Activated effector memory CD4-positive, alpha-beta T cell treated with anti-CD3 and anti-CD28 coated beads, Interleukin-2, amount 50 U/mL, for 16 hours (primary cell): ENCODE measurements at regions not wholly inside any gene's neighbourhood (a gene's known extent, or its start where the extent isn't known, plus 50 kb on each side); places are given as distances from the start of the nearest gene placed in this dataset.
"Not testable (repeated sequence)": the region's sequence is repeated elsewhere in the genome, so short reads cannot be mapped to it uniquely, and the experiment has no call there.

Experiments
- DNase-seq: peaks from one replicate; pipeline ENCODE4 v3.0.0-alpha.2; 2020

DNA sequence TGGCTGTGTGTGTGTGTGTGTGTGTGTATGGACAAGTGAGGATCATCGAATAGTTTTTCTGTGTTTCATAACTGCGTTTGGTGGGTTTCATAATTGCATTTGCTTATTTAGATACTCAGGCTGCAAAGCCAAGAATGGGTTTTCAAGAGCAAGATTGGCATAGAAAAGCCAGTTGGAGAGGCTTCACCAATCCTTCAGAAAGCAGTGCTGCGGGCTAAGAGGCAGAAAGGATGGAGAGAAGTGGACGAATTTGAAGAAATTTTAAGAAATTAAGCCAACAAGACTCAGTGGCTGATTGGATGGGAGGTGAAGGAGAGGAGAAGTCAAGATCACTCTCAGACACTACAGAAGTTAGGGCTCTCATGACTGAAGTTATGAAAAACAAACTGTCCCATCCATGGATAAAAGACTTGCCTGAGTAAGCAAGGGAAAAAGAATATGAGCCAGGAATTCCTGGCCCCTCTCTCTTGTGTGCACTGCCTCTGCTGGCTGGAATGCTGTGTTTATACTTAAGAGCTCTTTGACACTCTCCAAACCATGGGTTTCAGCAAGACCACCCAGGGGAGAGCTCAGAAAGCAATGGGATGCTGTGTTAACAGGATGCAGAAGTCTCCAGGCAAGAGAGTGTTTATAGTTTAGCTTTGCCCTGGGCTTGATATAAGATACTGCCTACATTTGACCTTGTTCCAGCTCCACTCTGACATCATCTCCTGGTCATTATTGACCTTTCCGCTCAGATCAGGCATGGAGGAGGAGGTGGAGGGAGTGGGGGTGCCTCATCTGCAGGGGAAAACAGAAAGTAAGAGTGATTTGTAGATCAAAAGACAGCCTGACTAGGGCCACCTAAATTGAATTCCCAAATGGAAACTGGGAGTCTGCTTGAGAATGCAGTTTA, 232.0 kb upstream of the PLXNA2 start:
- DNase-seq: no peak

DNA sequence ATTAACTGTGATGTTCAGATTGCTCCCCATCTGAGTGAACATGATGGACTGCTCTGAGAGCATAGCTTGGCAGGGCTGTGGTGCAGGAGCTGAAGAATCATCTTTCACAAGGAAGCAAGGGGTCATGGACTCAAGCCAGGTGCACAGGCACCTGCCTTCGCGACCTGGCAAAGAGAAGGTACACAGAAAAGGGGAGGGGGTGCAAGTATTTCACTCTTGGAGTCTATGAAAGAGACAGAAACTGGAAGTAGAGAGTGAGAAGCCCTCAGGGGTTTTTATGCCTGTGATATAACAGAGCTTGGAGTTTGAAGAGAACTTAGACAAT, 232.6 kb upstream of the PLXNA2 start:
- no peak for DNase-seq

DNA sequence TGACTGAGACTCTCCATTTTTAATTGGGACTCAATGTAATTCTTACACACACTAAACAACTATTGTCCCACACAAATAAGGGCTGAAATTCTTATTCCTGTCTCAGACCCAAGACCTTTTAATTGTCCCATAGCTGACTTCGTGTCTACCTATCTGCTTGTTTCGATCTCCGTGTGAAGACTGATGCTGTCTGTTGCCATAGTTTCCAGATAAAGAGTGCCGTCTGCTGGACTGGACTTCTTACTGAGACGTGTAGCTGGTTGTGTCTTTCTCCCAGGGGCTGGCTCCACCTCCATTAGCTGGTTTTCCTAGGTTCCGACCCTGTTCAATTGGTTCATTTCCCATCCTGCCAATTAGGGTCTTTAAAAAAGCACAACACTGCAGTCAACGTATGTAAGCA, 235.3 kb upstream of the PLXNA2 start:
- DNase-seq: no peak

DNA sequence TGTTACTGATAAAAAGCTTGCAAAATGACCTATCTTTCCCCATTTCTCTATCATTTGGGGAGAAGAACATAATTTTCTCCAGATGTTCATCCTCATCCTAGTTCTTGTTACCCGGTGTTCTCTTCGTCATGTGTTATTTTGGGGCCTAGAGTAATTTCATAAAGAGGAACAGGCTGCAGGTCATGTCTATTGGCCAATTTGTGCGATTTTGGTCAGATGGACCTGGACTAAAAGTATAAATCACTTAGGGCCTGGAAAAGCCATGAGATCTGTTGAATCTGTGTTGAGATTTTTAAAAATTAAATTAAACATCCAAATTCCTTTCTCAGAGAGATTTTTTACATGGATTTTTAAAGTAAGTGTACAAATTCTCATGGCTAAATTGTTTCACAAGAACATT, 241.3 kb upstream of the PLXNA2 start:
- DNase-seq: no peak

DNA sequence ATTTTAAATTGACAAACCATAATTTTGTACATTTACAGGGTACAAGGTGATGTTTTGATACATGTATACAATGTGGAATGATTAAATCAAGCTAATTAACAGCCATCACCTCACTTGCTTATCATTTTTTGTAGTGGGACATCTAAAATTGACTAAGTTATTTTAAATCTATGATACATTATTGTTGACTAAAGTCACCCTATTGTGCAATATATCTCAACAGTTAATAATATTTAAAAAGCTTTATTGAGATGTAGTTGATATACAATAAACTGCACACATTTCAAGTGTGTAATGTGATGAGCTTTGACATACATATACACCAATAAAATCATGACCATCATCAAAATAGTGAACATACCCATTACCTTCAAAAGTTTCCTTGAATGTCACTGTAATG, 242.5 kb upstream of the PLXNA2 start:
- no peak for DNase-seq

DNA sequence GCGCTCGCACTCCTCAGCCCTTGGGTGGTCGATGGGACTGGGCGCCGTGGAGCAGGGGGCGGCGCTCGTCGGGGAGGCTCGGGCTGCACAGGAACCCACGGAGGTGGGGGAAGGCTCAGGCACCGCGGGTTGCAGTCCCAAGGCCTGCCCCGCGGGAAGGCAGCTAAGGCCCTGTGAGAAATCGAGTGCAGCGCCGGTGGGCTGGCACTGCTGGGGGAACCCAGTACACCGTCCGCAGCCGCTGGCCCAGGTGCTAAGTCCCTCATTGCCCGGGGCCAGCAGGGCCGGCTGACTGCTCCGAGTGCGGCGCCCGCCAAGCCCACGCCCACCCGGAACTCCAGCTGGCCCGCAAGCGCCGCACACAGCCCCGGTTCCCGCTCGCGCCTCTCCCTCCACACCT, 244.2 kb upstream of the PLXNA2 start:
- not testable (repeated sequence) for DNase-seq

- no peak for DNase-seq
Observed at GRCh38 chr1:208496467-208497371, 252.5 kb upstream of the PLXNA2 start.

DNA sequence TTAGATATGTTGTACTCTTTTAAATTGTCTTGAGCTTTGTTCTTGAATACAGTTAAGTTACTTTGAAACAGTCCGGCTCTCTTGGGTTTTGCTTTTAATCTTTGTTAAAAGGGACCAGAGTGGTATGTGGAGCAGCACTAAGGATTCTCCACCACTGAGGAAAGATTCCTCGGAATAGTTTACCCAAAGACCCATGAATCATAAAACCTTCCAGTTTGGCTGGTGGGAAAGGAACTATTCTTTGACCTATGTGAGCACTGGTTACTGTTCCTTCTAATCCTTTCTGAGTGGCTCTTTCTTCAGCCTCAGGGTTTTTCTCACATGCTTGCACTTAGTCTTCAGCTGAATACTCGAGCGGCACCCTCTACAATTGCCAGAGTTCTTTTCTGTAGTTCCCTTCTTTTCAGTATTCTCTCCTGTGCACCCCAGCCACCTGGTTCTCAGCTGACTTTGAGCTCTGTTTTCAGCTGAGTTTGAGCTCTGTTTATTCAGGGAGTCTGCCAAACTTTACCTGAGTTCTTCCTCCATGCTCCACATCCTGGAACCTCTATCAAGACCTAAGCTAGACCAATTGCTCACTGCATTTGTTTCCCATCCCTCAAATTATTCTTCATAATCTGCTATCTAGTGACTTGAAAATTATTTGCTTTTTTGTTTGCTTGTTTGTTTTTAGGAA, 253.8 kb upstream of the PLXNA2 start:
- DNase-seq: no peak

GRCh38 chr1:208499026-208499425, 254.8 kb upstream of the PLXNA2 start:
- DNase-seq: no peak

DNA sequence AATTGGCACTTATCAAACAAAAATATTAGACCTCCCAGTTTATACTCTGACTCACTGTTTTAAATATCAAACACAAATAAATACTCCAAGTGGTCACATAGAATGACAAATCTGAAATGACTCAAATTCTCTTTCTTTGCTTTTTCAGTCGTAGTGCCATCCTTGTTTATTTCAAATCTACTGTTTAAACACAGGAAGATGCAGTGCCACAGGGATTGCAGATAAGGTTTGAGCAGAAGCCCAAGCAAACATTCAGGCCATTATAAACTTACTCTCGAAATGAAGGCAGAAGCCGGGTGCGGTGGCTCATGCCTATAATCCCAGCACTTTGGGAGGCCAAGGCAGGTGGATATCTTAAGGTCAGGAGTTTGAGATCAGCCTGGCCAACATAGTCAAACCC, 255.4 kb upstream of the PLXNA2 start:
- no peak for DNase-seq

DNA sequence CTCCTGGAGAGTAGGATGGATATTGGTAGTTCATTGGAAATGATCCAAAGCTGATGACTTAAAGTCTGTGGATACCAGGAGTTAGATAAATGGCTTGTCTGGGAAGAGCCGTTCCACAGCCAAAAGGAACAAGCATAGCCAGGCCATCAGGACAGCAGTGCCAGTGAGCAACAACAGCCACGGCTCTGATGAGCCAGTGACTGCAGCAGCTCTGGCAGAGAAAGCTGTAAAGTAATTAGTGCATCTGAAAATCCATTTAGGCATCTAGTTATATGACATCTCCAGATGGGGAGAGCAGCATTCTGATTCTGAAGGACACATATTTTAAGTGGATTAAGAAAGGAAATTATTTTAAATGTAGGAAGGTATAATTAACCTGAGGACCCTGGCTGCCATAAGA, 256.2 kb upstream of the PLXNA2 start:
- DNase-seq: no peak

DNA sequence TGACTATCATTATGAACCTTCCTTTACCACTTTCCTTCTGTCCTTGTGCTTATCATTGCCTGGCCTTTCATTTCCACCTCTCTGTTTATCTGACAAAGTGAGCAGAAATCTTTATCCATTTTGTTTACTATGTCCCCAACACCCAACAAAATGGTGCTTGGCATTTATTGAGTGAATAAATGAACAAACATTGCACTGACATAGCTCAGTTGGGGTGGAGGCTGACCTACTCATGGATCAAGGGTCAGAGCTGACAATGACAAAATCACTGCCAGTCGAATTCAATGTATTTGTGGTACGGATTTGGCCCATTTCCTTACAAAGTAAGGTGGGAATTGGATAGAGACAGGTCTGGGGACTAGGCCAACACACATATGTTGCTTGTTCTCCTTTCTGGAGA, 257.4 kb upstream of the PLXNA2 start:
- no peak for DNase-seq

DNA sequence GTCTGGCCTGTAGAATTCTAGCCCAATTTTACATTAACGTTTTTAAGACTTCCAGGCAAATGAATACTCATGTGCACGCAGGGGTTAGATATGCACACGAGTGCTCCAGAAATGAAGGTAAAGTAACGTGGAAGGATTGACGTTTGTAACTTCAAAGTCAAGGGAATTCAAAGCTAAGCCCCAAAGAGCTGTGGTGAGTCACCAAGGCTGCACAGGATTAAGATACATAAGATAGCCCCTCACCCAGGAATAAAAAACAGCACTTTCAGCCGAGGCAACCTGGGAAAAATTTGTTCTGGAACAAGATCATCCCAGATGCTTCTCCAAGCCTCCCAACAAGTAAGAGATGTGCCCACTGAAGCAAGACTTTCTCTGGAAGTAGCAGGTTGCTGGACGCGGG, 259.6 kb upstream of the PLXNA2 start:
- no peak for DNase-seq

- DNase-seq: no peak
Observed at GRCh38 chr1:208506812-208507211, 262.6 kb upstream of the PLXNA2 start.

- no peak for DNase-seq
Observed at GRCh38 chr1:208509072-208509471, 264.9 kb upstream of the PLXNA2 start.

DNA sequence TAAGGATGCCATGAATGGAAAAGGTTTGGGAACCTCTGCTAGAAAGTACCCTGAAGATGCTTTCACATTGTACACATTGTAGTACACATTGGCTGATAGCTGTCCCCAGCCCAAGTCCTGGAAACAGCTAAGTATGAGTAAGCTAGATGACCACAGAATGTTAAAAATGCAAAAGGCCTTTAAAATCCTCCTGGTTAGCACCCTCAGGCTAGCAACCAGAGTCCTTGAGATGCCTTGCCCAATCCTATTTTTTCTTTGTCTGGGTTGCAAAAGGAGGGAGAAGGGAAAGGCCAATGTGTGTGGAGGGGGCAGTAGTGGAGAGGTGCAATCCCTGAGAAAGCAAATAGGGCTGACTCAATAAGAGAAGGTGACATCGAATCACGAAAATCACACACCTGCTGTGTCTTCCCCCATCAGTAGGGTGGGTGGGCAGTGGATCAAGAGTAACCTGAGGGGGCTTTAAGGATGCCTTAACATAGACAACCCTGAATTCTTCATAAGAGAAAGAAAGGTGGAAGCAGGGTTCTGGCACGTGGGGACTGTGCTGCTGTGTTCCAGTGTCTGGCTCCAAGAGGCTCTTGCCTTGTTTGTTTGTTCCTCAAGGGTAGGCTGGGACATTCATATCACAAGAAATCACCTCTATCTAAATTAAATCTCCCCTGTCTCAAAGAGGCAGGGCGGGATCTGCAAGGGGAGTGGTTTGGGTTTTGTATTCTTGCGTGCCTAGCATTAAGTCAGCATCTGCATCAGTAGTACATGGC, 266.2 kb upstream of the PLXNA2 start:
- no peak for DNase-seq

DNA sequence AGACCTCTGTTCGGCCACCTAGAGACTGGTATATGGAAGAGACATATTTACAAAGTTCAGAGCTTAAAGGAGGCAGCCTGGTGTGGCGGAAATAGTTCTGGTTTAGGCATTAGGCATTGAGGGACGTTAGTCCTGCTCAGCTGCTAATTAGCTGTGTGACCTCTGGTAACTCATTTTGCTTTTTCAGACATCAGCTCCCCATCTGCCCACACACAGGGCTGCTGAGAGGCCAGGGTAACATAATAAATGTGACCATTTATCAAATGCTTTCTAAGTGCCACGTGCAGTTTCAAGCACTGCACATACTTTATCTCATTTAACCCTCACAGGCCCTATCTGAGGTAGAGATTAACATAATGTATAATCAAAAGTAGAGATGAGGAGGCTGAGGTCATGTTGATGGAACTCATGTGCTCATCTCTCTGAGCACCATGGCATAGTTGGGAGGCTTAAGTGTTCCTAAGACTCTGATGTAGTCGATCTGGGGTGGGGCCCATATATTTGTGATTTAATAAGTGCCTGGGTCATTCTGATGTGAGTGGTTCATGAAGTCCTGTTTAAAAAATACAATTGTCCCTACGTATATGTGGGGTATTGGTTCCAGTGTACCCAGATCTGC, 267.2 kb upstream of the PLXNA2 start:
- DNase-seq: no peak

GRCh38 chr1:208513799-208514198, 269.6 kb upstream of the PLXNA2 start:
- DNase-seq: no peak

DNA sequence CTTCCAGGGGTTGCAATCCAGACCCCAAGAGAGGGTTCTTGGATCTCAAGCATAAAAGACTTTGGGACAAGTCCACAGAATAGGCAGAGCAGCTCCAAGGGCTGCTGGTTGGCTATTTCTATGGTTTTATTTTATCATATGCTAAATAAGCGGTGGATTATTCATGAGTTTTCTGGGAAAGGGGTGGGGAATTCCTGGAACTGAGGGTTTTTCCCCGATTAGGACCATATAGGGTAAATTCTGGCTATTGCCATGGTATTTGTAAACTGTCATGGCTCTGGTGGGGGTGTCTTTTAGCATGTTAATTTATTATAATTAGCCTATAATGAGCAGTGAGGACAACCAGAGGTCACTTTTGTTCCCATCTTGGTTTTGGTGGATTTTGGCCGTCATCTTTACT, 270.9 kb upstream of the PLXNA2 start:
- no peak for DNase-seq

GRCh38 chr1:208516780-208517179, 272.6 kb upstream of the PLXNA2 start:
- no peak for DNase-seq

DNA sequence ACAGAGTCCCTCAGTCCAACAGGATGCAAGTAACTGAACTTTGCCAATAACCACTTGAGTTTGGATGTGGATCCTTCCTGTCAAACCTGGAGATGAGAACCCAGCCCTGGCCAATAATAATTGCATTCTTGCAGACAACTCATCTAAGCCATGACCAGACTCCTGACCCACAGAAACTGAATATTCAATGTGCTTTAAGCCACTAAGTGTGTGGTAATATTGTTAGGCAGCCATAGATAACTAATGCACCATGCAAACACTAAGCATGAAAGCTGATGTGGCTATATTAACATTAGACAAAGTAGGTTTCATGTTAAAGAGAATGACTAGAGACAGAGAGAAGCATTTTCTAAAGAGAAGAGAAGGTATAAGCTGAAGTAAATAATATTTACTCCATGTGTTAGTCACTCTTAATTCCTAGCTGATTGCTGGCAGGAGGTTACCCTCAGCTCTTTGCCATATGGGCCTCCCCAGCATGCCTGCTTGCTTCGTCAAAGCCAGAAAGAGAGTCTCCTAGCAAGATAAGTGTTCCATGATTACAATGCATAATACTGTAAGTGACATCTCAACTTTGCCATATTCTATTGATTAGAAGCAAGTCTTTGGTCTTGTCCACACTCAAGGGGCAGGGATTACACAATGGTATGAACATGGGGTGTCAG, 276.4 kb upstream of the PLXNA2 start:
- no peak for DNase-seq

GRCh38 chr1:208521534-208521933, 277.4 kb upstream of the PLXNA2 start:
- DNase-seq: no peak
